Posterior cingulate gyrus (tissue), 11 donors: ENCODE measurements at regions not wholly inside any gene's neighbourhood (a gene's known extent, or its start where the extent isn't known, plus 50 kb on each side); places are given as distances from the start of the nearest gene placed in this dataset.
A peak's percentile ranks its signal among the peaks of the same experiment; 100 is the strongest.
"Not testable (repeated sequence)": the region's sequence is repeated elsewhere in the genome, so short reads cannot be mapped to it uniquely, and the experiment has no call there.

ENCODE experiments used
- DNase-seq, 10 donors: peaks; one replicate each; pipeline versions ENCODE4 v3.0.0 to v3.0.0-alpha.2; 2020 to 2021; ENCODE audit warnings: mixed read lengths in 3 of 10
- intact Hi-C: fragments of 100-400 bp; cut with DNase I; formaldehyde crosslinking; loops from one replicate; pipeline ENCODE4 v1.15.1; 2023

GRCh38 chr2:19617257-19617848 lies 258.9 kb upstream of the OSR1 start:
- no peak for DNase-seq
- intact Hi-C loops, result no loop called here

- intact Hi-C loops, DNase-seq: not testable (repeated sequence)
Observed at GRCh38 chr2:19615402-19615801, 257.0 kb upstream of the OSR1 start.

- intact Hi-C loops, result no loop called here
- no peak for DNase-seq
Observed at GRCh38 chr2:19614066-19614465, 255.6 kb upstream of the OSR1 start.

GRCh38 chr2:19611491-19612332 lies 253.3 kb upstream of the OSR1 start:
- intact Hi-C loops, result no loop called here
- DNase-seq, result no peak

GRCh38 chr2:19609266-19609665 lies 250.8 kb upstream of the OSR1 start:
- DNase-seq, result no peak
- intact Hi-C loops, result no loop called here

GRCh38 chr2:19607931-19608771 lies 249.7 kb upstream of the OSR1 start:
- intact Hi-C loops, result no loop called here
- no peak for DNase-seq

- intact Hi-C loops, result no loop called here
- DNase-seq, result no peak
Observed at GRCh38 chr2:19607400-19607799, 249.0 kb upstream of the OSR1 start.

- intact Hi-C loops, result no loop called here
- DNase-seq, result no peak
Observed at GRCh38 chr2:19600982-19601381, 242.6 kb upstream of the OSR1 start.

- DNase-seq, result no peak
Observed at GRCh38 chr2:19600506-19600905, 242.1 kb upstream of the OSR1 start.

GRCh38 chr2:19598971-19599370 lies 240.5 kb upstream of the OSR1 start:
- intact Hi-C loops, result no loop called here
- DNase-seq, result no peak

More at GRCh38 chr2:19600506-19600905, 242.1 kb upstream of the OSR1 start:
- intact Hi-C loops, result no loop called here

- intact Hi-C loops, result no loop called here
- no peak for DNase-seq
Observed at GRCh38 chr2:19592197-19592596, 233.8 kb upstream of the OSR1 start.

- intact Hi-C loops, result no loop called here
- DNase-seq, result no peak
Observed at GRCh38 chr2:19589791-19590190, 231.4 kb upstream of the OSR1 start.

GRCh38 chr2:19580830-19581229 lies 222.4 kb upstream of the OSR1 start:
- DNase-seq, result no peak
- intact Hi-C loops, result no loop called here

GRCh38 chr2:19580264-19580663 lies 221.8 kb upstream of the OSR1 start:
- intact Hi-C loops, result no loop called here
- DNase-seq, result no peak

GRCh38 chr2:19579461-19579860 lies 221.0 kb upstream of the OSR1 start:
- intact Hi-C loops, result no loop called here

GRCh38 chr2:19577723-19578122 lies 219.3 kb upstream of the OSR1 start:
- intact Hi-C loops, result no loop called here
- no peak for DNase-seq

More at GRCh38 chr2:19579461-19579860, 221.0 kb upstream of the OSR1 start:
- no peak for DNase-seq

GRCh38 chr2:19576411-19576810 lies 218.0 kb upstream of the OSR1 start:
- no peak for DNase-seq
- intact Hi-C loops, result no loop called here

- DNase-seq, result no peak
- intact Hi-C loops, result no loop called here
Observed at GRCh38 chr2:19575641-19576040, 217.2 kb upstream of the OSR1 start.

- intact Hi-C loops, result no loop called here
- no peak for DNase-seq
Observed at GRCh38 chr2:19574778-19575260, 216.4 kb upstream of the OSR1 start.

GRCh38 chr2:19573784-19574183 lies 215.4 kb upstream of the OSR1 start:
- no peak for DNase-seq
- intact Hi-C loops, result no loop called here

GRCh38 chr2:19571773-19572172 lies 213.3 kb upstream of the OSR1 start:
- intact Hi-C loops, result no loop called here
- DNase-seq, result peak in 1 of 10 donors; percentile 67
